ENCODE measurements at regions not wholly inside any gene's neighbourhood (a gene's known extent, or its start where the extent isn't known, plus 50 kb on each side); places are given as distances from the start of the nearest gene placed in this dataset.

GRCh38 chr5:30932273-30933017 is 261.0 kb upstream of the CDH6 start:
- Histone ChIP-seq H3K4me3 (no peak overlapping the region), H3K4me1 (no peaks in the 10 kb centered on the region), H3K27me3 (no peaks in the 10 kb centered on the region), H3K9me3 (no peaks in the 10 kb centered on the region), H3K27ac (no peak overlapping the region), H3K36me3 (no peaks in the 10 kb centered on the region)
- DNase-seq (ENCODE audit: low spot score in 2 of 2) = no peak
- intact Hi-C loops (cut with DNase I; ENCODE audit: low total_unique reads) = no loop called here
- TF ChIP-seq POLR2A (IDR thresholded peaks at IDR 0.05) = no peak

- no peak for DNase-seq (ENCODE audit: low spot score in 2 of 2)
- TF ChIP-seq, protein P1, sequence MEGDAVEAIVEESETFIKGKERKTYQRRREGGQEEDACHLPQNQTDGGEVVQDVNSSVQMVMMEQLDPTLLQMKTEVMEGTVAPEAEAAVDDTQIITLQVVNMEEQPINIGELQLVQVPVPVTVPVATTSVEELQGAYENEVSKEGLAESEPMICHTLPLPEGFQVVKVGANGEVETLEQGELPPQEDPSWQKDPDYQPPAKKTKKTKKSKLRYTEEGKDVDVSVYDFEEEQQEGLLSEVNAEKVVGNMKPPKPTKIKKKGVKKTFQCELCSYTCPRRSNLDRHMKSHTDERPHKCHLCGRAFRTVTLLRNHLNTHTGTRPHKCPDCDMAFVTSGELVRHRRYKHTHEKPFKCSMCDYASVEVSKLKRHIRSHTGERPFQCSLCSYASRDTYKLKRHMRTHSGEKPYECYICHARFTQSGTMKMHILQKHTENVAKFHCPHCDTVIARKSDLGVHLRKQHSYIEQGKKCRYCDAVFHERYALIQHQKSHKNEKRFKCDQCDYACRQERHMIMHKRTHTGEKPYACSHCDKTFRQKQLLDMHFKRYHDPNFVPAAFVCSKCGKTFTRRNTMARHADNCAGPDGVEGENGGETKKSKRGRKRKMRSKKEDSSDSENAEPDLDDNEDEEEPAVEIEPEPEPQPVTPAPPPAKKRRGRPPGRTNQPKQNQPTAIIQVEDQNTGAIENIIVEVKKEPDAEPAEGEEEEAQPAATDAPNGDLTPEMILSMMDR (IDR thresholded peaks at IDR 0.05) = no peak
- TF ChIP-seq POLR2A (IDR thresholded peaks at IDR 0.05) (no peak), POLR2AphosphoS5 (IDR thresholded peaks at IDR 0.05) (no peak)
- H3K4me3 ChIP-seq = no peak overlapping the region
- no peaks in the 10 kb centered on the region for H3K4me1 ChIP-seq
- no peaks in the 10 kb centered on the region for H3K9me3 ChIP-seq
- H3K27ac ChIP-seq = no peak overlapping the region
- intact Hi-C loops (cut with DNase I; ENCODE audit: low total_unique reads) = no loop called here
- no peaks in the 10 kb centered on the region for H3K36me3 ChIP-seq
- no peaks in the 10 kb centered on the region for H3K27me3 ChIP-seq
These were observed 262.8 kb upstream of the CDH6 start for GRCh38 chr5:30930736-30931135.

- TF ChIP-seq POLR2A (IDR thresholded peaks at IDR 0.05) (no peak), POLR2AphosphoS5 (IDR thresholded peaks at IDR 0.05) (no peak)
- TF ChIP-seq, protein P1 (IDR thresholded peaks at IDR 0.05) = no peak
- H3K9me3 ChIP-seq = no peaks in the 10 kb centered on the region
- H3K27me3 ChIP-seq = no peaks in the 10 kb centered on the region
- no peaks in the 10 kb centered on the region for H3K36me3 ChIP-seq
- no peak for DNase-seq (ENCODE audit: low spot score in 2 of 2)
- intact Hi-C loops (cut with DNase I; ENCODE audit: low total_unique reads) = no loop called here
- no peaks in the 10 kb centered on the region for H3K4me1 ChIP-seq
- no peak overlapping the region for H3K27ac ChIP-seq
- H3K4me3 ChIP-seq = no peak overlapping the region
These were observed 264.5 kb upstream of the CDH6 start for GRCh38 chr5:30928956-30929355.

GRCh38 chr5:30926218-30926617 is 267.3 kb upstream of the CDH6 start:
- Histone ChIP-seq H3K36me3 (no peaks in the 10 kb centered on the region), H3K4me3 (no peak overlapping the region), H3K9me3 (no peaks in the 10 kb centered on the region), H3K27ac (no peak overlapping the region), H3K27me3 (no peaks in the 10 kb centered on the region), H3K4me1 (no peaks in the 10 kb centered on the region)
- intact Hi-C loops (cut with DNase I; ENCODE audit: low total_unique reads) = no loop called here
- DNase-seq (ENCODE audit: low spot score in 2 of 2) = no peak
- TF ChIP-seq, protein P1 (IDR thresholded peaks at IDR 0.05) = no peak
- TF ChIP-seq POLR2A (IDR thresholded peaks at IDR 0.05) (no peak), POLR2AphosphoS5 (IDR thresholded peaks at IDR 0.05) (no peak)

DNA sequence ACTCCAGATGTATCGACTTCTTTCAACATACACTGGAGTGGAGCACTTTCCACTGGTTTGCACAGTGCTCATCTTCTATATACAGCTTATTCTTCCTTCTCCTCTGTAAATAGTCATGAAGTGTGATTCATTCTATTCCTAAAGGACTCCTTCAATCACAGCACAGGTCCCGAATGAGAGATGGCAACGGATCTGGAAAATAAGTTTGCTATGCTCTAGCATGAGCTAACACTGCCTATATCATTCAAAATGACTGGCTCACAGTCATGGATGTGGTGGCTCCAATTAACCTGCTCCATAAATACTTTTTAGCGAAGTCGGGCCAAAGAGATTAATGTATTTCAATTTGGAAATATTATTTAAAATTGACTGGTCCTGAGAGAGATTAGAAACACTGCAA is 272.1 kb upstream of the CDH6 start:
- Histone ChIP-seq H3K27ac (no peak overlapping the region), H3K9me3 (no peaks in the 10 kb centered on the region), H3K36me3 (no peaks in the 10 kb centered on the region), H3K4me1 (no peaks in the 10 kb centered on the region), H3K4me3 (no peak overlapping the region), H3K27me3 (no peaks in the 10 kb centered on the region)
- TF ChIP-seq, protein P1 (IDR thresholded peaks at IDR 0.05) = no peak
- TF ChIP-seq POLR2A (IDR thresholded peaks at IDR 0.05) (no peak), POLR2AphosphoS5 (IDR thresholded peaks at IDR 0.05) (no peak)
- intact Hi-C loops (cut with DNase I; ENCODE audit: low total_unique reads) = no loop called here
- no peak for DNase-seq (ENCODE audit: low spot score in 2 of 2)
